ENCODE measurements at regions not wholly inside any gene's neighbourhood (a gene's known extent, or its start where the extent isn't known, plus 50 kb on each side); places are given as distances from the start of the nearest gene placed in this dataset.

- TF ChIP-seq CTCF (IDR thresholded peaks at IDR 0.05): no peak
- no peak for TF ChIP-seq POLR2A (IDR thresholded peaks at IDR 0.05)
These were observed 208.2 kb downstream of the SEC61B start for GRCh38 chr9:99430301-99430700.
